Nephron (organoid): ENCODE measurements at regions not wholly inside any gene's neighbourhood (a gene's known extent, or its start where the extent isn't known, plus 50 kb on each side); places are given as distances from the start of the nearest gene placed in this dataset.

Experiments used
- H3K27ac Mint-ChIP-seq, 3 experiments: 2 replicates each; pipeline ENCODE4 v1.8.0; 2020; ENCODE audit warnings: mixed read lengths in 3 of 3, mild to moderate bottlenecking in 2 of 3, moderate library complexity in 1 of 3
- H3K27me3 Mint-ChIP-seq: 2 replicates; pipeline ENCODE4 v1.8.0; 2021; ENCODE audit warnings: low read depth, mild to moderate bottlenecking, moderate library complexity, mixed read lengths
- H3K36me3 Mint-ChIP-seq: 2 replicates; pipeline ENCODE4 v1.8.0; 2020; ENCODE audit warnings: low read depth, mixed read lengths
- H3K4me1 Mint-ChIP-seq: 2 replicates; pipeline ENCODE4 v1.8.0; 2020; ENCODE audit warnings: mixed read lengths
- H3K4me3 Mint-ChIP-seq, 3 experiments: 2 replicates each; pipeline ENCODE4 v1.8.0; 2020; ENCODE audit warnings: mild to moderate bottlenecking in 3 of 3, mixed read lengths in 3 of 3, moderate library complexity in 2 of 3
- H3K9me3 Mint-ChIP-seq: 2 replicates; pipeline ENCODE4 v1.8.0; 2020; ENCODE audit warnings: mixed read lengths
- TF ChIP-seq, protein P1 (sequence below), 3 experiments: fragments of 200-600 bp; sonication (generic); IDR thresholded peaks; one replicate each; pipeline ENCODE4 v1.5.0; 2021; ENCODE audit warnings: antibody characterized with exemption in 3 of 3; ENCODE audit not compliant: unreplicated experiment in 3 of 3

DNA sequence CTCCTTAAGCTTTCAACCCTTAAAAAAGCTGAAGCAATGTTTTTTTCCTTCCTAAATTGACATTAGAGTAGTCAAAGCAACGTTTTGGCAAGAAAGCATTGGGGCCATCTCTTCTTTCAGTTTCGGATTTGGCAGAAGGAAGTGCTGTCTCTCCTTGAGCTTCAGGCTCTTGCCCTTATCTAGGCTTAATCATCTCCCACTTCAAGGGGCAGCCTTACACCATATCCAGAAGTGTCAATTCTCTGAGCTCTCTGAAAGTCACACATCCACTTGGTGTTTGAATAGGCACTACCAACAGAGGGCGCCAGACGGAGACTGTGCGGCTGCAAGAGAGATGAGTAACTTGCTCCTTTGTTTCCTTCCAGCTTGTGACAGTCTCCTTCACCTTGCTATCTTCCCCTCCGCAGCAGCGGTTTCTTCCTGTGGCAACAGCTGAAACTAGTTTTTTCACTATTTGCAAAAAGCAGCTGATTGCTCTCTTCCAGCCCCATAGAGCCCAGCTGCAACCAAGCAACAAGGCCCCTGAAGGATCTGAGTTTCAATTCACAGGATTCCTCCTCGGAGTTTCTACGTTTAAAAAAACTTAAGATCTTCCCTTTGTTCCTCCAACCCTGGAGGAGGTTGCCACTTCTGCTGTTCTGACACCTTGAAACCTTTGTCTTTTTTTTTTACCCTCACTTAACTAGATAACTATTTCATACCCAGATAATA, 147.0 kb upstream of the SLCO3A1 start:
- Mint-ChIP-seq H3K27me3 (peaks cover 17% of the 10 kb centered on the region), H3K4me3 (no peak overlapping the region), H3K9me3 (no peaks in the 10 kb centered on the region), H3K27ac (no peak overlapping the region), H3K36me3 (no peaks in the 10 kb centered on the region), H3K4me1 (peaks cover 5% of the 10 kb centered on the region)
- TF ChIP-seq, protein P1, sequence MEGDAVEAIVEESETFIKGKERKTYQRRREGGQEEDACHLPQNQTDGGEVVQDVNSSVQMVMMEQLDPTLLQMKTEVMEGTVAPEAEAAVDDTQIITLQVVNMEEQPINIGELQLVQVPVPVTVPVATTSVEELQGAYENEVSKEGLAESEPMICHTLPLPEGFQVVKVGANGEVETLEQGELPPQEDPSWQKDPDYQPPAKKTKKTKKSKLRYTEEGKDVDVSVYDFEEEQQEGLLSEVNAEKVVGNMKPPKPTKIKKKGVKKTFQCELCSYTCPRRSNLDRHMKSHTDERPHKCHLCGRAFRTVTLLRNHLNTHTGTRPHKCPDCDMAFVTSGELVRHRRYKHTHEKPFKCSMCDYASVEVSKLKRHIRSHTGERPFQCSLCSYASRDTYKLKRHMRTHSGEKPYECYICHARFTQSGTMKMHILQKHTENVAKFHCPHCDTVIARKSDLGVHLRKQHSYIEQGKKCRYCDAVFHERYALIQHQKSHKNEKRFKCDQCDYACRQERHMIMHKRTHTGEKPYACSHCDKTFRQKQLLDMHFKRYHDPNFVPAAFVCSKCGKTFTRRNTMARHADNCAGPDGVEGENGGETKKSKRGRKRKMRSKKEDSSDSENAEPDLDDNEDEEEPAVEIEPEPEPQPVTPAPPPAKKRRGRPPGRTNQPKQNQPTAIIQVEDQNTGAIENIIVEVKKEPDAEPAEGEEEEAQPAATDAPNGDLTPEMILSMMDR (IDR thresholded peaks at IDR 0.05; ENCODE audit: unreplicated experiment in 3 of 3) = peak; percentile 69 to 83 (median 75)

GRCh38 chr15:91710080-91710698, 143.3 kb upstream of the SLCO3A1 start:
- H3K4me1 Mint-ChIP-seq = peaks cover 12% of the 10 kb centered on the region
- H3K36me3 Mint-ChIP-seq = no peaks in the 10 kb centered on the region
- peaks cover 30% of the 10 kb centered on the region for H3K27me3 Mint-ChIP-seq
- no peaks in the 10 kb centered on the region for H3K9me3 Mint-ChIP-seq
- H3K27ac Mint-ChIP-seq = no peak overlapping the region
- H3K4me3 Mint-ChIP-seq = no peak overlapping the region
- TF ChIP-seq, protein P1 (IDR thresholded peaks at IDR 0.05; ENCODE audit: unreplicated experiment in 3 of 3) = no peak

- TF ChIP-seq, protein P1 (IDR thresholded peaks at IDR 0.05; ENCODE audit: unreplicated experiment in 3 of 3) = no peak
- no peaks in the 10 kb centered on the region for H3K36me3 Mint-ChIP-seq
- H3K4me1 Mint-ChIP-seq = peaks cover 8% of the 10 kb centered on the region
- H3K27me3 Mint-ChIP-seq = peaks cover 26% of the 10 kb centered on the region
- no peak overlapping the region for H3K4me3 Mint-ChIP-seq
- H3K27ac Mint-ChIP-seq = no peak overlapping the region
- no peaks in the 10 kb centered on the region for H3K9me3 Mint-ChIP-seq
Measured at GRCh38 chr15:91711384-91712033, 142.0 kb upstream of the SLCO3A1 start.

- Mint-ChIP-seq H3K4me3 (no peak overlapping the region), H3K27me3 (peaks cover 21% of the 10 kb centered on the region), H3K9me3 (no peaks in the 10 kb centered on the region), H3K36me3 (no peaks in the 10 kb centered on the region), H3K4me1 (peaks cover 7% of the 10 kb centered on the region), H3K27ac (no peak overlapping the region)
- TF ChIP-seq, protein P1 (IDR thresholded peaks at IDR 0.05; ENCODE audit: unreplicated experiment in 3 of 3) = no peak
Measured at GRCh38 chr15:91712286-91712685, 141.2 kb upstream of the SLCO3A1 start.

- Mint-ChIP-seq H3K4me1 (peaks cover 7% of the 10 kb centered on the region), H3K9me3 (no peaks in the 10 kb centered on the region), H3K27me3 (peaks cover 18% of the 10 kb centered on the region), H3K36me3 (no peaks in the 10 kb centered on the region), H3K27ac (no peak overlapping the region), H3K4me3 (no peak overlapping the region)
- TF ChIP-seq, protein P1 (IDR thresholded peaks at IDR 0.05; ENCODE audit: unreplicated experiment in 3 of 3) = no peak
Measured at GRCh38 chr15:91716536-91716935, 137.0 kb upstream of the SLCO3A1 start.
